Glomerular endothelial cell (primary cell): ENCODE measurements at regions not wholly inside any gene's neighbourhood (a gene's known extent, or its start where the extent isn't known, plus 50 kb on each side); places are given as distances from the start of the nearest gene placed in this dataset.

Experiments used
- DNase-seq: peaks from one replicate; pipeline ENCODE4 v3.0.0-alpha.2; 2011; ENCODE audit warnings: low read depth, low spot score; ENCODE audit errors: extremely low read depth

DNA sequence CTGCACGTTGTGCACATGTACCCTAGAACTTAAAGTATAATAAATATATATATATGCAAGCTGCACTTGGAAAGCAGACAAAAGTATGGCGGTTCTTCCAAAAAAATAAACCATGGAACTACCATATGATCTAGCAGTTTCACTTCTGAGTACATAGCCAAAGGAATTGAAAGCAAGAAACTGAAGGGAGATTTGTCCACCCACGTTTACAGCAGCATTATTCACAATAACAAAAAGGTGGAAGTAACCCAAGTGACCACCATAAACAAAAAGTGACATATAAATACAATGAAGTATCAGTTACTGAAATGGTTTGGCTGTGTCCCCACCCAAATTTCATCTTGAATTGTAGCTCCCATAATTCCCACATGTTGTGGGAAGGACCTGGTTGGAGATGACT, 525.3 kb upstream of the CELF2 start:
- DNase-seq: no peak

DNA sequence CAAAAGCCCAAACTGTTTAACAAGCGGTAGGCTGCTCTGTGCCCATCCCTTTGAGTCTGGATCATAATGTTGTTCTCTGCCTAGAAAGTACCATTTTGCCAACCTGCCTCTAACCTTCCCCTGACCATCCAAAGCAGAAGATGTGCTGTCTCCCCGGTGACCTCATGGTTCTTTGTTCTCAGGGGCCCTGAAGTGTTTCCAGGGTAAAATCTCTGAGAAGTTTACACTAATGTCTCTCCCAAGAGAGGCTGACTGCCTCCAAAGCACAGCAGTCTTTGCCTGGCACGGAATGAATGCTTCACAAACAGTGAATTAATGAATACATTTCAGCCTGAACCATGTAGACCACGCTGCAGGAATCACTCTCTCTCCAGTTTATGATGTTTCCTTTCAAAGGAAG, 523.8 kb upstream of the CELF2 start:
- DNase-seq: no peak

DNA sequence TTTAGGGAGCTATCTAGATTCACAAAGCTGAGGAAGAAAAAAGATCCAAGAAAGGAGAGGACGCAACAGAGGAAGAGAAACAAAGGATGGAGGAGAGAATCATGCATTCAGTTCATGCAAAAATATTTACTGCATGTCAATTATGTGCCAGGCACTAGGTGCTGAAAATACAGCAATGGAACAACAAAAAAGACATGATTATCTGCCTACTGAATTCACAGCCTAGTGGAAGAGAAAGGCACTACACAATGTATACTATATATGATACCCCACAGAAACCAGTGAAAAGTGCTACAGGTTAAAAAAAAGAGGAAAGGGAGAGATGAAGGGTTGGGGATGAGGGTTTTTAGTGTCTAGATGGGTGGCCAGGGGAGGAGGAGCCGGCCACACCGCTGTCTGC, 520.4 kb upstream of the CELF2 start:
- no peak for DNase-seq

DNA sequence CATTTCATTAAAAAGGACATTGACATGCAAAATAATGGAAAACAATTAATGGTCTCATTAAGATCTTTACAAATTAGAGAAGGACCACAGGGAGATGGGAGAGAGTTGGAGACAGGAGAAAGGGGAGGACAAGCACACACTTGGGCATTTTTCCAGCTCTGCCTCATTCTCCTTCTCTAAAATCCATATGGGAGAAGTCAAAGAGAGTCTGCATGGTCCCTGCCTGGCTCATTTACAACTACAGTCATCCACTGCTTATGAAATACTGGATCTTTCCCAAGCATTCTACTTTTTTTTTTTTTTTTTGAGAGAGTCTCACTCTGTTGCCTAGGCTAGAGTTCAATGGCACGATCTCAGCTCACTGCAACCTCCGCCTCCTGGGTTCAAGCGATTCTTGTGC, 518.9 kb upstream of the CELF2 start:
- DNase-seq: no peak

DNA sequence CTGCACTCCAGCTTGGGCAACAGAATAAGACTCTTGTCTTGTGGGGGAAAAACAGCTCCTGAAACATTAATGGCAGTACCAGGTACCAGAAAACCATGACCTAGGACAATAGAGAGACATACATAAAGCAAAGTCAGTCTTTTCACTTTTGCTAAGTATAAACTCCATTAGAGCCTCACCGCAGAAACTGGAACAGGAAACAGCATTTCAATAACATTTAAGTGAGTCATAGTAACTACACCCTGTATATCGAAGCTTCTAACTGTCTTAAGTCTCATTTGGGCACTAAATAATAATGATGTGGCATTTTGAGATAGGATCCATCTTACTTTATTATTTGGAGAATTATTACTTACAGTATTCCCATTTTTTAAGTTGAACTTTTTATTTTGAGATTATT, 517.8 kb upstream of the CELF2 start:
- no peak for DNase-seq

DNA sequence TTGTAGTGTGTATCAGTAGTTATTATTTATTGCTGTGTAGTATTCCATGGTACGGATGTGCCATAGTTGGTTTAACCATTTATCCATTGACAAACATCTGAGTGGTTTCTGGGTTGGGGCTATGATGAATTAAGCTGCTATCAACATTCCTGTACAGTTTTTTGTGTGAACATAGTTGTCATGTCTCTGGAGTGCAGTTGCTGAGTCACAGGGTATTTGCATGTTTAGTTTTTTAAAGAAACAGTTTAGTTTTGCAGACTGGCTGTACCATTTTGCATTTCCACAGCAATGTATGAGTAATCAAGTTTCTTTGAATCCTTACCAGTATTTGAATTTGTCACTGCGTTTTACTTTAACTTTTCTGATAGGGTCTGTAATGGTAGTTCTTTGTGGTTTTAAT, 516.7 kb upstream of the CELF2 start:
- DNase-seq: no peak

DNA sequence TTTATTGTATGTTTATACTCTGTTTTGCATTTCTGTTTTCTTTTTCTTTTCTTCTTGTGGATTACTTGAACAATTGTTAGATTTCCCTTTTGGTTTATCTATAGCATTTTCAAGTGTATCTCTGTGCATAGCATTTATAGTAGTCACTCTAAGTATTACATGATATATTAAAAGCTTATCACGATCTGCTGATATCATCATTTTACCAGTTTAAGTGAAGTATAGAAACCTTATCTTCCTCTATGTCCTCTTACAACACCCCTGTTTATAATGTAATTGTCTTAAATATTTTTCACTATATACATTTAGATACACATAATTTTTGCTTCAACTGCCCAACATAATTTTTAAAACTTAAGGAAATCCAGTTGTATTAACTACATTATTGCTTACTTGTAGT, 513.9 kb upstream of the CELF2 start:
- DNase-seq: no peak

DNA sequence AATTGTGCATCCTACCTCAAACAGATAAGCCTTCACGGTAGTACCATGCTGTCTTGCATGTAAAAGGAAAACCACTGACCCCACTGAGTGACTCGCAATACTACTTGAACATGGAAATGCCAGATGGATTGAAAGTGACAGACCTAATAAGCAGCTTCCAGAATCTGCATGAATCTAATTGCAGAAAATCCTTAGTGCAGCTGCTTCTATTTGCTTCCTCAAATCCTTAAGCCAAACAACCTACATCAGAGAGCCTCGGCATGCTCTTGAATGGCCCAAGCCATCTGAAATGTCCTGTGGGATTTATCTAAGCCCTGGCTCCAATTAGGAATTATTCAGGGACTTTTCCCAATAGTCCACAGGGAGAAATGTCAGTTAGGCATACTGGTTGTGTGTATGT, 509.5 kb upstream of the CELF2 start:
- DNase-seq: no peak

DNA sequence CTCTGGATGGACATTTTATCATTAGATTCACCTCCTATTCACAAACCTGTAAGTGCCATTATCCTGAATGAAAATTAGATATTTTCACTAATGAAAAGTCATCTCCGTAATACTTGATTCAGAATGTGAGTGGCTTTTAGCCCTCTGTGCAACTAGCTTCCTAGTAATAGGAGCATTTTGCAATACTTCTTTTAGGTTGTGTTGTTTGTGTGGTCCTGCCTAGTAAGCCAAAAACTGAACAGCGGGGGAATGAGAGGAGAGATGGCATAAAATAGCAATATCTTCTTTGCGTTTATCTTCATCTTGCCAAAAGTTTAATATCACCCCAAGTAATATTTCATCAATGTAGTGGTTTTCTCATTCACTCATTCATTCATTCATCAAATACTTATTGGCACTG, 507.5 kb upstream of the CELF2 start:
- DNase-seq: no peak

DNA sequence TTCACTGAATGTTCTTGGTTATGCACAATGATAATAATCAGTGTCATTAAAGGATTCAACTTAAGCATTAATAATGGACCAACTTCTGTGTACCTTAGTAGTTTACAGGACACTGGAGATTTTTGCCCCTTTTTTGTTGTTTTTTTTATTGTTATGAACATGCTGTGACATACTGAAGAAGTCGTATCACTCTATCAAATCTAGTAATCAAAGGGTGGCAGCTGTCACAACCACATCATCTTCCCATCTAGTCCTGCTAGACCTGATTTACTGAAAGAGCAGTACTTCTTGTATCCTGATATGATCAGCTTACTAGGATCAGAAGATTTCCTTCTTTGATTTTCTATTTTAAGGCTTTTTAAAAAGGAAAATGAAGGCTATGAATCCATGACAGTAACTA, 504.6 kb upstream of the CELF2 start:
- no peak for DNase-seq

DNA sequence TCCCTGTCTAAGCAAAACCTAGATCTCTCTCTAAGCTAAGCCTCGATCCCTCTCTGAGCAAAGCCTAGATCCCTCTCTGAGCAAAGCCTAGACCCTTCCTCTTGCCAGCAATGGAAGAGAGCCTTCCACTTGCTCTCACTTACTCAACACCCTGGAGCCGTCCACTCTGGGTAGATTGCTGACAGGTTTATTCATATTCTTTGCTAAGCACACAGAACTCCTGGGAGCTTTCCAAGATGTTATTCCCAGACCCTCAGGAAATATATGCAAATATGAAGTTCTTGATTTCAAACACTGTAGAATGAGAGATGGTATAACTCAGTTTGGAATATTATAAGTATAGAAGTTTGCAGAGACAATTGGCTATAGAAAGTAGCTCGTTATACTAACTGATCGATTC, 503.8 kb upstream of the CELF2 start:
- no peak for DNase-seq

DNA sequence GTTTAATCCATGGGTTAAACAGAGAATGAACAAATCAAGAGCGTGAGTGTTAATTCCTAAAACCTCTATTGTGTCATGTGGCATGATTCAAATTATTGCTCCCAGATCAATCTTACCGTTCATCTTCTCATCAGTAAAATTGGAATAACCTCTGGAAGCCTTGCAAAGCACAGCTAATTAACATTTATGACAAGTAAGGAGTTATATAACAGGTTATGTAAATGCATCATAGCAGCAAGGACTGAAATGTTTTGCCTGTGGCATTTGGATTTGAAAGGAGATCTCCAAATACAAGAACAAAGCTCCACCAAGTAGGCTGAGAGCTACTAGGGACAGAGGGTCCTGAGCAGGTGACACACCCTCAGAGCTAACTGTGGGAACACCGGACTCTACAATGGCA, 502.9 kb upstream of the CELF2 start:
- DNase-seq: no peak

DNA sequence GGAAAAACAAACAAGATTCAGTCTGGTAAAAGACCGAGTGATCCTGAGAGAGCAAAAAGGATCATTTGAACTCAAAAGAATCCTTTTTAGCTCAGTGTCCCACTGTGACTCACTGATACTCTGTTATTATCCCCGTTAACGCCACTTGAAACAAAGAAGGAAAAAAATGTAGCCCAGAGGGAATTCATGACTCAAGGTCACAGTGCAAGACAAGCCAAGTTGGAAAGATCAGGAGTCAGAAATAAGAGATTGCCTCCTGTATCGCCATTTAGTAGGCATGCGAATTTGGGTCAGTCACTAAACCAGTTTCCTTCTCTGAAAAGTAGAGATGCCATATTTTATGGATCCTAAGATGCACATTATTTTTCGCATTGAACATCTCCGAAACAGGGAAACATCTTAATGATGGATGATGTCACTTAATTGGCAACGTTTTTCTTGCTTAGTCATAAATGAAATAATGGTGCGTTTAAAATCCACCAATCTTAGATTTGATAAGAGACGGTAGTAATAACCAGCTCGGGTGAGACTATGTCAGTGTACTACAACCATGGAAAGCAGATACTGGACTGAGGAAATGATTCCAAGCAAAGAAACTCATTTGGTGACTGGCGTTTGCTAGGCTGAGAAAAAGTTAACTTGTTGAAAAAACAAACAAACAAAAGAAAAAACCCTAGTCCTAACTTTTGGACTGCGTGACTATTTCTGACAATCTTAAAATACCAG, 502.0 kb upstream of the CELF2 start:
- DNase-seq: no peak

DNA sequence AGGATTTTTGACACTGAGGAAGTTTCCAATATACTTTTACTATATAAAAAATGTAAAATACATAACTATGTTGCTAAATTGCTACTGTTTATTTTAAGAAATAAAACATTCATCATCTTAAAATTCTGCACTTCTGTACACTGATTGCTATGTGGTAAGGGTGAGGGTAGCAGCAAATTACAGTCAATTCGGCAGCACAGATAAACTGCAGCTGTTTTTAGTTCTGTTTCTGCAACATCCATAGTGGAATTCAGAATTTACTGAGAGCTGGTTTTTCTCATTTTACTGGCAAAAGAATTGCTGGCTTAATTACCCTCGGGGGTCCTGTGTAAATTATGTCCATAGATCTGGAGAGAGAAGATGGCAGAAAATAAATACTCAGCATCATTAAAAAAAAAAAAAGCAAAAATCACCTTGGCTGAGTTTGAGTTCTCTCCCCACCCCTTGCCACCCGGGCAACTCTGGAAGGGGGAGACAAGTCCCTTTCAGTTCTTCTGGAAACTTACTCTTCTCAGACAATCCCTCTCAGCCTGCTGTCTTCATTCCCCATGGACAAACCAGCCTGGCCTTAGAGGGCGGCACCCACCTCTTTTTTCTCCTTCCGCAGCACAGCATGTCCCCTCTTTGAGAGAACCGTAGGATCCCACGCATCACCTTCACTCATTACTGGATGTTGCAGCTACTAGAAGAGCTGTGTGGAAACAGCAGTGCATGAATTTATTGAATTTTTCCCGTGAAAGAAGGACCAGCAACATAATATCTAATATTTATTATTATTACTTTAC, 501.1 kb upstream of the CELF2 start:
- no peak for DNase-seq

DNA sequence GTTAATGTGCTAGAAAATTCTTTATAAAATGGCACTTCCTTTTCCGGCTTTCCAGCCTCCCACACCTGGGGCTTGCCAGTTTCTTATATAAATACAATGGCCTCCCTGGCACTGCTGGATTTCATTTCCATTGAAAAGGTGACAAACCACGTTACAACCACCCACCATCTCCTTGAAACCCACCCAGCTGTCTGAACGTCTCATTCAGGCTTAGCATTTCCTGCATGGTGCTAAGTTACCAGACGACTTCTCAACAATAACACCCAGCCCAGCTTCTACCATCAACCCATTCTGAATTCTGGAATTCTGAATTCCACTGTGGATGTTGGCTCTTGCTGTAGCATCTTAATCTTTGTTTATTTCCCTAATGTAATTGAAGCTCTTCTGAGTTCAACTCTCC, 499.8 kb upstream of the CELF2 start:
- no peak for DNase-seq

DNA sequence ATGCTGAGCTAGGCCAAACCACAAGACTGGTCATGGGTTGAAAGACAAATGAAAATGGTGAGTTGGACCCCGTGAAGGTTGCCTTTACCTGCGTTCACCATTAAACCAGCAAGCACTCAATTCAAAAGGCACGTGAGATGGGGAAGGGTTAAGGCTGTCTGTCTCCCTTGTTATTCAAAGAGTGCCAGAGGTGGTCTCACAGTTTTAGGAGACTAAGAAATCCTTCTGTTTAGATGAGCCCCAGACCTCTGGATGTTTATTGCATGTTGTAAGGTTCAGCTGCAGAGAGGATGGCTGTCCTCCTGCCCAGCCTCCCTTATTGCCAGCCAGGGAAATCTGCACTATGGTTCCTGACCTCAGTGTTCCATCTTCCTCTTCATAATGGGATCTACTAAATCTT, 498.0 kb upstream of the CELF2 start:
- no peak for DNase-seq

DNA sequence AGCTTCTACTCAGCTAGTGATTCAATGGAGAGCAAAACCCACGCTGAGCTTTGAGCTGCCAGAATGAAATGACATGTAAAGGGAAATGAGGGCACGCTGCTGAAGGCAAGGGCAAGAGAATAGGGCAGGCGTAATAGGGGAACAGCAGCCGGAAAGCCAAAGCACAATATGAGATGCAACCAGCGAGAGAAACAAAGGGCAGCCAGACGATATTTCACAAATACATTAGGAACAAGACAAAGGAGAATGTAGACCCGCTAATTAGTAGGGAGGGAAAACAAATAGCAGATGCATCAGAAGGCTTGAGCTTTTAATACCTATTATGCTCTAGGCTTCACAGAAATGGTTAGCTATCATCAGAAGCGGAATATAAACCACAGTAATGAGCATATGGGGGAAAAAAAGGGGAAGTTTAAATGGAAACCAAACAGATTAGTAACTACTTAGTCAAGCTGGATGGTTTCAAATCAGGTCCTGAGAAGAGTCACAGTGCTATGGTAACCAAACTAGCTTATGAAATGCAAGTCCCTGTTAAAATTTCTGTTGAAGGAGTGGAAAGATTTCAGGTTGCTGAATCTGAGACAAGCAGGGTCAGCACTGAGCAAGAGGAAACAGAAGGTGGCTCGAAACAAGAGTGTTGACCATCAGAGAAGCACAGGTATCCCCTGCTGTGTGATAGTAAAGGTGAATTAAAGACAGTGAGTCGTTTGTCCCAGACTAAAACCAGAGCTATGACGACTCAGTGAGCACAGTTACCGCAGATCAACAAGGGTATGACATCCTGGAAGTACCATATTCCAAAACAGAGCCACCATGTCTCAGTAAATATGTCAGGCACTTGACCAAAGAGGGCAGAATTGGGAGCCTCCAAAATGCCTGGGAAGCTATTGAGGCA, 496.9 kb upstream of the CELF2 start:
- no peak for DNase-seq

DNA sequence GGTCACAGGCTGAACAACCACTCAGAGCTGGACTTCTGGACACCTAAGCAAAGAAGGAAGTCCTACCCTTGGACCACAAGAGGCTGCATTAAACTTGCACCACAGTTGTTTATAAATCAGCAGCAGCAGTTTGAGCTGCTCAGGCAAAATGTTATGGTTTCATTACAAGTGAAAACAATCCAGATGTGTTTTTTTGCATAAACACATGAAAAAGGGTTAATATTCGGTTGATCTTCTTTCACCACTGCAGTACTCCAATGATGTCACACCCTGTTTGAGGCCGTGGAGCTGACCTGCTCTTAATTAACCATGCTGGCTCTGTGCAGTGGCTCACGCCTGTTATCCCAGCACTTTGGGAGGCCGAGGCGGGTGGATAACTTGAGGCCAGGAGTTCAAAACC, 490.8 kb upstream of the CELF2 start:
- DNase-seq: no peak

DNA sequence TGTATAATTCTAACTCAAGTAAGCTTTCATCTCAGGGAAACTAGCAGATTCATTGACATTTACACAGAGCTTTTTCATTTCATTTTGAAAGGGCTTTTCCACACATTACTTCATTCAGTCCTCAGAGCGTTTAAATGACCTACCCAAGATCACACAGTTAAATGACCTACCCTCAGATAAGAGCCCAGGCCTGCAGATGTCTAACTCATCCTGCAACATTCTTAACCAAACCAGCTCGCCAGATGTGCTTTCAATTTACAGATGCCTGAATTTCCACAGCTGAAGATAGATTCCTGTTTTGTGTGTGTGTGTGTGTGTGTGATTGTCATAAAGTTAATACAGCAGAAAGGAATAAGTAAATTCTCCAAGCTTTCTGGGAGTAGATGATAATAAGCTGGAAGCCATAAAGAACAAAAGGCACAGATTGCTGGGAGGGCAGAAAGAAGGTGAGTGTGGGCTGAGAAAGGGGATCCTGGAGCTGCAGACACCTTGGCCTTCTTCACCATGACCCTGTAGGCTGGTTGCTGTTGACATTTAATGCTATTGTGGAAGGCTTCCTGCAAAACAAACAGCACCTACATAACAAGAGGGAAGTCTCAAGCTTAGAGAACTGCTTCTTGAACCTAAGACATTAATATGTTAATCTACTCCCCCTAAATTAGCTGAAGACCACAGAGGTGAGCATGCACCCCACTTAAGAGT, 489.7 kb upstream of the CELF2 start:
- DNase-seq: no peak

DNA sequence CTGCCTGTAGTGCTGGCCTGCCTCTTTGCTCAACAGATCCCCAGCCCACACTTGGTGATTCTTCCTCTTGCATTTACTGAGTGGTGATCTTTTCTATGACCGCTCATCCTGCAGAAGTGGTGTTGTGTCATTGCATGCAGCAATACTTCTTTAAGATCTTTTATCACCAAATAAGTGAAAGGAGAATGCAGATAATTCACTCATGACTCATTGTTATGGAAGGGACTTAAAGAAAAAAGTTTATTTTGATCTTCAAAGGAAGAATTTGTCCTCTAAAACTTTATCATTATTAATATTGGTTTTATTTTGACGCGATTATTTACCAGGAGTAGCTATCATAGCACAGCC, 489.1 kb upstream of the CELF2 start:
- DNase-seq: no peak

DNA sequence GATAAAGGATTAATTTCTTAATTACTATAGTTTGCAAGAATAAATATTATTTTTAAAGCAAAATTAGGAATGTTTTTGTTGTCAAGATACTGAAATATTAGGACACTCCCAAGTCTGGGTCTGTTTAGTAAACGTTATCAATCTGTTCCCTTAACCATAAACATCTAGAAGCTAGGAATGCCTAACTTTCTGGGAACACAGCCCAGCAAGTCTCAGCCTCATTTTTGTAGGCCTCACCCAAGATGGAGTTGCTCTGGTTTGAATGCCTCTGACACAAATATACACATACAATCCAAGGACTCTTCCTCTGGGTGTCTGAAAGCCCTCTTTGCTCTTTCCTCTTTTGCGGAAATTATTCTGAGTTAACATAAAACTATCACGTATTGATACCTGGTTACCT, 487.4 kb upstream of the CELF2 start:
- no peak for DNase-seq
